ENCODE measurements at regions not wholly inside any gene's neighbourhood (a gene's known extent, or its start where the extent isn't known, plus 50 kb on each side); places are given as distances from the start of the nearest gene placed in this dataset.

DNA sequence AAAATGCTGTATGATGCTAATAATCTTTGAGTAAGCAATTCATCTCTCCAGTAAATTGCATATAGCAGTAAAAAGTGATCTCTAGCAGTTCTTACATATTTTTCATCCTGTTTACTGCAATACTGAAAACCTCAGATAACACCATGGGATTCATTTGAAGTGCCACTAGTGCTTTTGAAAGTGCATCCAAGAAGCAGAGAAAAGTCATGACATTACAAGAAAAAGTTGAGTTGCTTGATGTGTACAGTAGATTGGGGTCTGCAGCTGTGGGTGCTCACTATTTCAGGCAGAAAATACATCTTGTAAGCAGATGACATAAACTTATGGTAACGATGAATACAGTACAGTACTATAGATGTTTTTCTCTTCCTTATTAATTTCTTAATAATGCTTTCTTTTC lies 1984.9 kb upstream of the LRRTM1 start:
- TF ChIP-seq FOXA3 (CRISPR knock-in tag; conservative IDR thresholded peaks at IDR 0.05 in 1 of 2, IDR thresholded peaks at IDR 0.05 in 1 of 2) (no peak), MYC (IDR thresholded peaks at IDR 0.05; ENCODE audit: low read depth, low read length) (no peak), MYC (CRISPR knock-in tag; IDR thresholded peaks at IDR 0.05; ENCODE audit: borderline replicate concordance, low read depth) (no peak), TBP (optimal IDR thresholded peaks at IDR 0.05; ENCODE audit: low read depth, low read length) (no peak)
